HCT116 (cell line): ENCODE measurements at regions not wholly inside any gene's neighbourhood (a gene's known extent, or its start where the extent isn't known, plus 50 kb on each side); places are given as distances from the start of the nearest gene placed in this dataset.

Source experiments
- CEBPB ChIP-seq: IDR thresholded peaks from 2 replicates; pipeline ENCODE4 v1.6.1; 2012; ENCODE audit warnings: low read depth
- CTCF ChIP-seq, 3 experiments: fragments of 200-600 bp in 1 of 3; sonication (generic) in 1 of 3; IDR thresholded peaks in 2 of 3; conservative IDR thresholded peaks in 1 of 3; 2 replicates each; pipeline ENCODE4 v1.5.1; 2012 to 2017; ENCODE audit warnings: low read depth in 2 of 3, low read length in 2 of 3, antibody characterized with exemption in 1 of 3, borderline replicate concordance in 1 of 3, control low read depth in 1 of 3, mild to moderate bottlenecking in 1 of 3, mixed read lengths in 1 of 3, mixed run types in 1 of 3, moderate library complexity in 1 of 3; ENCODE audit not compliant: insufficient read depth in 1 of 3
- EGR1 ChIP-seq: IDR thresholded peaks from 2 replicates; pipeline ENCODE4 v1.6.1; 2012; ENCODE audit warnings: low read depth
- EZH2 ChIP-seq: fragments of 200-600 bp; sonication (generic); IDR thresholded peaks from 2 replicates; pipeline ENCODE4 v1.6.1; 2017; ENCODE audit warnings: antibody characterized with exemption, mixed run types
- EZH2phosphoT487 ChIP-seq: fragments of 200-600 bp; IDR thresholded peaks from 2 replicates; pipeline ENCODE4 v1.6.1; 2018; ENCODE audit warnings: antibody characterized with exemption, borderline replicate concordance
- POLR2A ChIP-seq: IDR thresholded peaks from 2 replicates; pipeline ENCODE4 v1.7.0; 2011; ENCODE audit warnings: borderline replicate concordance; ENCODE audit not compliant: insufficient read depth, insufficient read length; ENCODE audit errors: extremely low read depth
- POLR2AphosphoS5 ChIP-seq: IDR thresholded peaks from 2 replicates; pipeline ENCODE4 v1.6.1; 2011; ENCODE audit warnings: mild to moderate bottlenecking, low read depth, low read length, moderate library complexity
- RAD21 ChIP-seq: IDR thresholded peaks from 2 replicates; pipeline ENCODE4 v1.6.1; 2012; ENCODE audit warnings: low read depth, mild to moderate bottlenecking
- TCF7L2 ChIP-seq: IDR thresholded peaks from 2 replicates; pipeline ENCODE4 v1.7.0; 2011; ENCODE audit warnings: borderline replicate concordance, inconsistent platforms; ENCODE audit not compliant: insufficient read depth, insufficient read length; ENCODE audit errors: extremely low read depth
- ZFX ChIP-seq: fragments of 450-650 bp; IDR thresholded peaks from 2 replicates; pipeline ENCODE4 v1.6.1; 2017
- ZNF274 ChIP-seq: fragments of 200-500 bp; sonication (Bioruptor generic); IDR thresholded peaks from 2 replicates; pipeline ENCODE4 v1.6.1; 2014; ENCODE audit warnings: mild to moderate bottlenecking, low read depth, low read length, inconsistent platforms
- TF ChIP-seq, protein P1 (sequence below): IDR thresholded peaks from 2 replicates; pipeline ENCODE4 v1.6.1; 2012; ENCODE audit warnings: low read depth

DNA sequence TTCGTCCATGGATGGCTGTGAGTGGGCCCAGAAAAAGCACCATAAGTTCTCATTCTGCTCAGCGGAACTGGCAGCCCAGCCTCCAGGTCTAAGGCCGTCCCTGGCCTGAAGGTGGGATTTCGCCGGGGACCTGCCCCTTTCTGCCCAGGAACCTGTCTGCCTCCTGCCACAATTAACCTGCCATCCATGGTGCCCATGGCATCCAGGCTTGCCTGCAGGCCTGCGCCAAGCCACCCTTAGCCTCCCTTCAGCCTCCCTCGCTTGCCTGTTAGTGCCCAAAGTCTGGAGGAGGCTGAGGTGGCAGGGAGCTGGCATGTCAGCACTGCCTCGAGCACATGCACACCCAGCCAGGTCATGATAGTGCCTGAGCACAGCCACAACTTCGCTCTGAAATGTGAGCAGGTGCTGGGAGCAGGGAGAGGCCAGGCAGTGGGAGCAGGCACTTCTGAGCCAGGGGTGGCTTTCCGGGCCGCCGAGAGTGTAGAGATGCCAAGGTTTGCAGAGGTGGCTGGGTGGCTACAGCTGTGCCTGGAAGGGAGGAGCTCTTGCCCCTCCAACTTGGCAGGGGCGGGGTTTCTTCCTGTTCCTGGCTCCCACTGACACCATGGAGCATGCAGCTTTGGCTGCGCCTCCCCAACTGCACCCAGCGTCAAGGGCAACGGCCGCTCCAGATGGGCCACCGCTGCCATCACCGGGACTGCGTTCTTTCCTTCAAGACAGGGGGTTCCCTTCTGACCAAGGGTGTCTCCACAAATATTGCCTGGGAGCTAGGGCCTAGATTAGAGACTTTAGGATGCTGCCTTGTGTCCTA is 648.9 kb upstream of the VRK2 start:
- TF ChIP-seq POLR2A (no peak), TCF7L2 (no peak), RAD21 (no peak), CTCF (IDR thresholded peaks at IDR 0.05 in 2 of 3, conservative IDR thresholded peaks at IDR 0.05 in 1 of 3; ENCODE audit: borderline replicate concordance in 1 of 3, insufficient read depth in 1 of 3, low read depth in 2 of 3, low read length in 2 of 3) (no peak), EZH2phosphoT487 (no peak), CEBPB (no peak), EZH2 (no peak), ZNF274 (no peak), EGR1 (no peak), ZFX (no peak), POLR2AphosphoS5 (no peak)
- TF ChIP-seq, protein P1, sequence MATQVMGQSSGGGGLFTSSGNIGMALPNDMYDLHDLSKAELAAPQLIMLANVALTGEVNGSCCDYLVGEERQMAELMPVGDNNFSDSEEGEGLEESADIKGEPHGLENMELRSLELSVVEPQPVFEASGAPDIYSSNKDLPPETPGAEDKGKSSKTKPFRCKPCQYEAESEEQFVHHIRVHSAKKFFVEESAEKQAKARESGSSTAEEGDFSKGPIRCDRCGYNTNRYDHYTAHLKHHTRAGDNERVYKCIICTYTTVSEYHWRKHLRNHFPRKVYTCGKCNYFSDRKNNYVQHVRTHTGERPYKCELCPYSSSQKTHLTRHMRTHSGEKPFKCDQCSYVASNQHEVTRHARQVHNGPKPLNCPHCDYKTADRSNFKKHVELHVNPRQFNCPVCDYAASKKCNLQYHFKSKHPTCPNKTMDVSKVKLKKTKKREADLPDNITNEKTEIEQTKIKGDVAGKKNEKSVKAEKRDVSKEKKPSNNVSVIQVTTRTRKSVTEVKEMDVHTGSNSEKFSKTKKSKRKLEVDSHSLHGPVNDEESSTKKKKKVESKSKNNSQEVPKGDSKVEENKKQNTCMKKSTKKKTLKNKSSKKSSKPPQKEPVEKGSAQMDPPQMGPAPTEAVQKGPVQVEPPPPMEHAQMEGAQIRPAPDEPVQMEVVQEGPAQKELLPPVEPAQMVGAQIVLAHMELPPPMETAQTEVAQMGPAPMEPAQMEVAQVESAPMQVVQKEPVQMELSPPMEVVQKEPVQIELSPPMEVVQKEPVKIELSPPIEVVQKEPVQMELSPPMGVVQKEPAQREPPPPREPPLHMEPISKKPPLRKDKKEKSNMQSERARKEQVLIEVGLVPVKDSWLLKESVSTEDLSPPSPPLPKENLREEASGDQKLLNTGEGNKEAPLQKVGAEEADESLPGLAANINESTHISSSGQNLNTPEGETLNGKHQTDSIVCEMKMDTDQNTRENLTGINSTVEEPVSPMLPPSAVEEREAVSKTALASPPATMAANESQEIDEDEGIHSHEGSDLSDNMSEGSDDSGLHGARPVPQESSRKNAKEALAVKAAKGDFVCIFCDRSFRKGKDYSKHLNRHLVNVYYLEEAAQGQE, result no peak
